HG03196 (cell line): ENCODE measurements at regions not wholly inside any gene's neighbourhood (a gene's known extent, or its start where the extent isn't known, plus 50 kb on each side); places are given as distances from the start of the nearest gene placed in this dataset.
A peak's percentile ranks its signal among the peaks of the same experiment; 100 is the strongest.

Experiments
- ATAC-seq: cut with Tn5 transposase; IDR thresholded peaks from one replicate; pipeline ENCODE4 v1.9.1; 2021; ENCODE audit not compliant: unreplicated experiment

GRCh38 chr6:129778793-129779192, 68.8 kb upstream of the ARHGAP18 start:
- no peak for ATAC-seq

GRCh38 chr6:129777371-129777770, 67.4 kb upstream of the ARHGAP18 start:
- ATAC-seq: no peak

- ATAC-seq: no peak
Measured at GRCh38 chr6:129776542-129777330, 66.8 kb upstream of the ARHGAP18 start.

- no peak for ATAC-seq
Measured at GRCh38 chr6:129774697-129775447, 64.9 kb upstream of the ARHGAP18 start.

GRCh38 chr6:129773304-129773703, 63.3 kb upstream of the ARHGAP18 start:
- ATAC-seq: no peak

GRCh38 chr6:129771678-129772077, 61.7 kb upstream of the ARHGAP18 start:
- ATAC-seq: no peak

GRCh38 chr6:129767776-129768485, 58.0 kb upstream of the ARHGAP18 start:
- ATAC-seq: no peak

- ATAC-seq: peak; percentile 90
Measured at GRCh38 chr6:129766959-129767728, 57.2 kb upstream of the ARHGAP18 start.

- no peak for ATAC-seq
Measured at GRCh38 chr6:129764761-129765407, 54.9 kb upstream of the ARHGAP18 start.

- ATAC-seq: no peak
Measured at GRCh38 chr6:129759796-129760605, 50.0 kb upstream of the ARHGAP18 start.
